ENCODE measurements at regions not wholly inside any gene's neighbourhood (a gene's known extent, or its start where the extent isn't known, plus 50 kb on each side); places are given as distances from the start of the nearest gene placed in this dataset.
"Not testable (repeated sequence)": the region's sequence is repeated elsewhere in the genome, so short reads cannot be mapped to it uniquely, and the experiment has no call there.

GRCh38 chr16:29219562-29219961, 186.9 kb downstream of the NPIPB11 start:
- not testable (repeated sequence) for TF ChIP-seq POLR2A (IDR thresholded peaks at IDR 0.05; ENCODE audit: low read length); GATA1 (IDR thresholded peaks at IDR 0.05; ENCODE audit: low read depth, low read length)
